GM12878 (cell line): ENCODE measurements at regions not wholly inside any gene's neighbourhood (a gene's known extent, or its start where the extent isn't known, plus 50 kb on each side); places are given as distances from the start of the nearest gene placed in this dataset.

Source experiments
- BHLHE40 ChIP-seq, 2 experiments: fragments of 450-650 bp in 1 of 2; IDR thresholded peaks; 2 replicates each; pipeline ENCODE4 v1.6.1; 2011 to 2017; ENCODE audit warnings: low read depth in 2 of 2, borderline replicate concordance in 1 of 2, improper control_type of control experiment in 1 of 2, low read length in 1 of 2, mild to moderate bottlenecking in 1 of 2
- CBFB ChIP-seq: IDR thresholded peaks from 2 replicates; pipeline ENCODE4 v1.6.1; 2016; ENCODE audit warnings: antibody characterized with exemption, low read depth
- CHD2 ChIP-seq: IDR thresholded peaks from 2 replicates; pipeline ENCODE4 v1.6.1; 2011; ENCODE audit warnings: low read depth, low read length, improper control_type of control experiment, borderline replicate concordance
- EGR1 ChIP-seq, 2 experiments: IDR thresholded peaks; 1 replicate in 1 of 2; 2 replicates in 1 of 2; pipeline ENCODE4 v1.6.1; 2011 to 2012; ENCODE audit warnings: low read depth in 2 of 2, low read length in 2 of 2, borderline replicate concordance in 1 of 2, mild to moderate bottlenecking in 1 of 2, moderate library complexity in 1 of 2
- IKZF1 ChIP-seq: fragments of 450-650 bp; conservative IDR thresholded peaks from 2 replicates; pipeline ENCODE4 v1.6.1; 2017; ENCODE audit warnings: antibody characterized with exemption, mild to moderate bottlenecking
- JUNB ChIP-seq: IDR thresholded peaks from 2 replicates; pipeline ENCODE4 v1.6.1; 2016; ENCODE audit warnings: antibody characterized with exemption, mild to moderate bottlenecking
- PAX5 ChIP-seq: IDR thresholded peaks from 2 replicates; pipeline ENCODE4 v1.6.1; 2011; ENCODE audit warnings: low read depth, low read length, borderline replicate concordance
- PAX8 ChIP-seq: fragments of 450-650 bp; IDR thresholded peaks from 2 replicates; pipeline ENCODE4 v1.6.1; 2017; ENCODE audit warnings: mild to moderate bottlenecking, moderate library complexity

DNA sequence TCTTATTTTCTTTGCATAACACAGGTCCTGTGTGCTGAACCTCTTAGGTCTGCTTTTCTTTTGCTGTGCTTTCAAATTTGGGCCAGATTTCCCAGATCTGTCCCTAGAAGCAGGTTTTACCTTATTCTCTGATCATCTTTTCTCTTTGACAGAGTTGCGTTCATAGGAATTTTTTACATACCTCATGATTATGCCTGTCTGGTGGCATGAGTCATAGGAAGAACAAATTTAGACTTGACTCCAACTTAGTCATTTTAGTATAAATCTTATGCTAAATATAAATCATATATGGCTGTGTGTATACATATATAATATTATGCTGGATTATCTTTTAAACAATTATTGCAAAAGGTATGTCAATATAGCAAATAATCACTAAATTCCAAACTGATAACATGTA lies 1038.9 kb downstream of the GRM8 start:
- no peak for TF ChIP-seq JUNB
- TF ChIP-seq IKZF1, result no peak
- no peak for TF ChIP-seq EGR1 (IDR thresholded peaks at IDR 0.05; ENCODE audit: borderline replicate concordance in 1 of 2, low read depth in 2 of 2, low read length in 2 of 2)
- no peak for TF ChIP-seq PAX8
- no peak for TF ChIP-seq PAX5
- TF ChIP-seq CHD2, result no peak
- TF ChIP-seq BHLHE40 (IDR thresholded peaks at IDR 0.05; ENCODE audit: borderline replicate concordance in 1 of 2, low read depth in 2 of 2, low read length in 1 of 2), result no peak
- TF ChIP-seq CBFB, result no peak
